Spleen (tissue), 11 donors: ENCODE measurements at regions not wholly inside any gene's neighbourhood (a gene's known extent, or its start where the extent isn't known, plus 50 kb on each side); places are given as distances from the start of the nearest gene placed in this dataset.
"Not testable (repeated sequence)": the region's sequence is repeated elsewhere in the genome, so short reads cannot be mapped to it uniquely, and the experiment has no call there.

Source experiments
- DNase-seq: peaks from one replicate; pipeline ENCODE4 v3.0.0-alpha.2; 2020
- H3K27ac ChIP-seq, 8 donors: fragments of 200-600 bp; sonication (generic) in 7 of 8; 1 replicate in 4 of 8; 2 replicates in 4 of 8; pipeline versions ENCODE4 v1.5.0 to v1.8.0; 2016 to 2021; ENCODE audit warnings: inconsistent platforms in 4 of 8, mild to moderate bottlenecking in 4 of 8, moderate library complexity in 1 of 8
- H3K27me3 ChIP-seq, 7 donors: fragments of 200-600 bp; sonication (generic) in 6 of 7; replicated peaks in 1 of 7; 1 replicate in 4 of 7; 2 replicates in 3 of 7; pipeline versions ENCODE4 v1.5.0 to v1.8.0; 2016 to 2021; ENCODE audit warnings: inconsistent platforms in 3 of 7, mild to moderate bottlenecking in 1 of 7
- H3K36me3 ChIP-seq, 6 donors: fragments of 200-600 bp; sonication (generic) in 5 of 6; 1 replicate in 4 of 6; 2 replicates in 2 of 6; pipeline versions ENCODE4 v1.5.0 to v1.8.0; 2016 to 2021; ENCODE audit warnings: inconsistent platforms in 2 of 6
- H3K4me1 ChIP-seq, 6 donors: fragments of 200-600 bp; sonication (generic) in 5 of 6; 1 replicate in 3 of 6; 2 replicates in 3 of 6; pipeline versions ENCODE4 v1.5.0 to v1.8.0; 2016 to 2021; ENCODE audit warnings: inconsistent platforms in 3 of 6
- H3K4me3 ChIP-seq, 8 donors: fragments of 200-600 bp; sonication (generic) in 7 of 8; 1 replicate in 4 of 8; 2 replicates in 4 of 8; pipeline versions ENCODE4 v1.5.0 to v1.8.0; 2016 to 2021; ENCODE audit warnings: inconsistent platforms in 4 of 8, mild to moderate bottlenecking in 4 of 8, moderate library complexity in 2 of 8
- H3K9me3 ChIP-seq, 8 donors: fragments of 200-600 bp; sonication (generic) in 7 of 8; 1 replicate in 4 of 8; 2 replicates in 4 of 8; pipeline versions ENCODE4 v1.5.0 to v1.8.0; 2016 to 2021; ENCODE audit warnings: inconsistent platforms in 4 of 8
- CTCF ChIP-seq, 11 experiments: fragments of 200-600 bp in 7 of 11; fragments of 450-650 bp in 4 of 11; sonication (generic) in 4 of 11; IDR thresholded peaks in 8 of 11; conservative IDR thresholded peaks in 3 of 11; 1 replicate in 7 of 11; 2 replicates in 4 of 11; pipeline versions ENCODE4 v1.4.0 to v1.8.0; 2016 to 2021; ENCODE audit warnings: antibody characterized with exemption in 11 of 11, inconsistent platforms in 4 of 11, mild to moderate bottlenecking in 1 of 11
- POLR2A ChIP-seq, 3 donors: fragments of 450-650 bp; IDR thresholded peaks; one replicate each; pipeline ENCODE4 v1.5.1; 2017; ENCODE audit warnings: antibody characterized with exemption in 3 of 3, mild to moderate bottlenecking in 1 of 3
- POLR2AphosphoS5 ChIP-seq, 3 donors: sonication (generic); formaldehyde crosslinking; IDR thresholded peaks; one replicate each; pipeline ENCODE4 v1.5.1; 2017; ENCODE audit warnings: antibody characterized with exemption in 3 of 3
- WGBS, 5 donors: extraction: QIAGEN DNeasy Blood & Tissue Kit in 3 of 5; methylation state at CpG; one replicate each; pipeline versions ENCODE4 v1.1.5 to v1.1.7; 2013 to 2018; 5-methylcytosine and 5-hydroxymethylcytosine counted together
- intact Hi-C: fragments of 100-400 bp; cut with DNase I; formaldehyde crosslinking; loops from one replicate; pipeline ENCODE4 v1.15.0; 2023; ENCODE audit warnings: low total_unique reads
- donor health status: healthy with polysubstance abuse.
- donor health status: DM: no; HTN: no; CAD: no; lungs with moderate emphysema.
- donor health status: DM: no; HTN: no; CAD: no.
- donor health status: Bipolar disorder and iron deficiency.
- donor health status: healthy.
- donor health status: DM: no; HTN: no; CAD: no.
- donor health status: DM: yes; HTN: yes; CAD: no.

GRCh38 chr5:84436866-84437265 is 52.2 kb upstream of the EDIL3 start:
- Histone ChIP-seq H3K27ac (no peak overlapping the region), H3K9me3 (peaks cover 0 to 6% (median 0%) of the 10 kb centered on the region in 8 donors), H3K4me3 (no peak overlapping the region), H3K36me3 (no peaks in the 10 kb centered on the region), H3K27me3 (no peaks in the 10 kb centered on the region), H3K4me1 (no peaks in the 10 kb centered on the region)
- 75 to 96% (median 85%) methylated on average over 1 of the region's 1 CpG for WGBS, 5 donors
- intact Hi-C loops, result no loop called here
- TF ChIP-seq CTCF (IDR thresholded peaks at IDR 0.05 in 8 of 11, conservative IDR thresholded peaks at IDR 0.05 in 3 of 11) (no peak), POLR2AphosphoS5 (IDR thresholded peaks at IDR 0.05) (no peak), POLR2A (IDR thresholded peaks at IDR 0.05) (no peak)
- DNase-seq, result no peak

GRCh38 chr5:84435861-84436346 is 51.2 kb upstream of the EDIL3 start:
- DNase-seq, H3K4me3 ChIP-seq, H3K36me3 ChIP-seq, H3K27ac ChIP-seq, H3K4me1 ChIP-seq, H3K27me3 ChIP-seq, H3K9me3 ChIP-seq, intact Hi-C loops: not testable (repeated sequence)
- WGBS, 5 donors, result 82 to 86% (median 85%) methylated on average over 8 of the region's 8 CpGs
